ENCODE measurements at regions not wholly inside any gene's neighbourhood (a gene's known extent, or its start where the extent isn't known, plus 50 kb on each side); places are given as distances from the start of the nearest gene placed in this dataset.
"Not testable (repeated sequence)": the region's sequence is repeated elsewhere in the genome, so short reads cannot be mapped to it uniquely, and the experiment has no call there.

DNA sequence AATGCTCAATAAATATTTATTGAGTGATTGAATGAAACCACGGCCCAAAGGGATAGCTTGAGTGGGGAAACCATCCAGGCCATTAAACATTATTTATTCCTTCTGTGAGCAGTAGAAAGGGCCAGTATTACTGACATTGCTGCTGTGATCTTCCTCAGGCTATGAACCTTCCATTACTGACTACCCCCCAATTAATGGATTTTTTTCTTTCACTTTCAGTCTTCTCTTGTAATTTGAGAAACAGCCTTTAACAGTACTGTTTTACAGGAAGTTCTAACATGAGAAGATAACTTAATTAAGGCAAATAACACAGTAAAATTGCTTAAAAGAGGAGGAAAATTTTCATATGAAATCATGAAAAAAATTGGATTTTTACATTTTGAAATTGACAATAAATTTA lies 629.5 kb downstream of the TRHDE start:
- ATAC-seq = no peak
- H3K36me3 ChIP-seq (ENCODE audit: control insufficient read depth, insufficient read depth, low read length) = no peaks in the 10 kb centered on the region
- no peak for DNase-seq (ENCODE audit: low read depth, low spot score)
- no peak overlapping the region for H3K4me3 ChIP-seq (ENCODE audit: low read depth in 2 of 2, low read length in 2 of 2)
- intact Hi-C loops (cut with micrococcal nuclease; ENCODE audit: unreplicated experiment) = no loop called here
- in situ Hi-C loops (cut with HindIII; ENCODE audit: low pct_unique_long_range_greater_than_20kb, low sequenced_read_pairs) = no loop called here
- TF ChIP-seq, protein P1, sequence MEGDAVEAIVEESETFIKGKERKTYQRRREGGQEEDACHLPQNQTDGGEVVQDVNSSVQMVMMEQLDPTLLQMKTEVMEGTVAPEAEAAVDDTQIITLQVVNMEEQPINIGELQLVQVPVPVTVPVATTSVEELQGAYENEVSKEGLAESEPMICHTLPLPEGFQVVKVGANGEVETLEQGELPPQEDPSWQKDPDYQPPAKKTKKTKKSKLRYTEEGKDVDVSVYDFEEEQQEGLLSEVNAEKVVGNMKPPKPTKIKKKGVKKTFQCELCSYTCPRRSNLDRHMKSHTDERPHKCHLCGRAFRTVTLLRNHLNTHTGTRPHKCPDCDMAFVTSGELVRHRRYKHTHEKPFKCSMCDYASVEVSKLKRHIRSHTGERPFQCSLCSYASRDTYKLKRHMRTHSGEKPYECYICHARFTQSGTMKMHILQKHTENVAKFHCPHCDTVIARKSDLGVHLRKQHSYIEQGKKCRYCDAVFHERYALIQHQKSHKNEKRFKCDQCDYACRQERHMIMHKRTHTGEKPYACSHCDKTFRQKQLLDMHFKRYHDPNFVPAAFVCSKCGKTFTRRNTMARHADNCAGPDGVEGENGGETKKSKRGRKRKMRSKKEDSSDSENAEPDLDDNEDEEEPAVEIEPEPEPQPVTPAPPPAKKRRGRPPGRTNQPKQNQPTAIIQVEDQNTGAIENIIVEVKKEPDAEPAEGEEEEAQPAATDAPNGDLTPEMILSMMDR (IDR thresholded peaks at IDR 0.05) = no peak
- TF ChIP-seq POLR2AphosphoS5 (IDR thresholded peaks at IDR 0.05; ENCODE audit: low read depth, low read length) = no peak
- TF ChIP-seq, protein P2, sequence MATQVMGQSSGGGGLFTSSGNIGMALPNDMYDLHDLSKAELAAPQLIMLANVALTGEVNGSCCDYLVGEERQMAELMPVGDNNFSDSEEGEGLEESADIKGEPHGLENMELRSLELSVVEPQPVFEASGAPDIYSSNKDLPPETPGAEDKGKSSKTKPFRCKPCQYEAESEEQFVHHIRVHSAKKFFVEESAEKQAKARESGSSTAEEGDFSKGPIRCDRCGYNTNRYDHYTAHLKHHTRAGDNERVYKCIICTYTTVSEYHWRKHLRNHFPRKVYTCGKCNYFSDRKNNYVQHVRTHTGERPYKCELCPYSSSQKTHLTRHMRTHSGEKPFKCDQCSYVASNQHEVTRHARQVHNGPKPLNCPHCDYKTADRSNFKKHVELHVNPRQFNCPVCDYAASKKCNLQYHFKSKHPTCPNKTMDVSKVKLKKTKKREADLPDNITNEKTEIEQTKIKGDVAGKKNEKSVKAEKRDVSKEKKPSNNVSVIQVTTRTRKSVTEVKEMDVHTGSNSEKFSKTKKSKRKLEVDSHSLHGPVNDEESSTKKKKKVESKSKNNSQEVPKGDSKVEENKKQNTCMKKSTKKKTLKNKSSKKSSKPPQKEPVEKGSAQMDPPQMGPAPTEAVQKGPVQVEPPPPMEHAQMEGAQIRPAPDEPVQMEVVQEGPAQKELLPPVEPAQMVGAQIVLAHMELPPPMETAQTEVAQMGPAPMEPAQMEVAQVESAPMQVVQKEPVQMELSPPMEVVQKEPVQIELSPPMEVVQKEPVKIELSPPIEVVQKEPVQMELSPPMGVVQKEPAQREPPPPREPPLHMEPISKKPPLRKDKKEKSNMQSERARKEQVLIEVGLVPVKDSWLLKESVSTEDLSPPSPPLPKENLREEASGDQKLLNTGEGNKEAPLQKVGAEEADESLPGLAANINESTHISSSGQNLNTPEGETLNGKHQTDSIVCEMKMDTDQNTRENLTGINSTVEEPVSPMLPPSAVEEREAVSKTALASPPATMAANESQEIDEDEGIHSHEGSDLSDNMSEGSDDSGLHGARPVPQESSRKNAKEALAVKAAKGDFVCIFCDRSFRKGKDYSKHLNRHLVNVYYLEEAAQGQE (IDR thresholded peaks at IDR 0.05; ENCODE audit: insufficient read depth in 1 of 2, low read depth in 2 of 2, low read length in 1 of 2) = no peak
- TF ChIP-seq SIN3A (IDR thresholded peaks at IDR 0.05; ENCODE audit: borderline replicate concordance, insufficient read depth, low read depth, low read length) = no peak
- TF ChIP-seq TCF7L2 (IDR thresholded peaks at IDR 0.05; ENCODE audit: low read depth, low read length) = no peak
- no peaks in the 10 kb centered on the region for H3K27me3 ChIP-seq (ENCODE audit: control insufficient read depth, insufficient read depth, low read length)
- no TSS peak for BruUV-seq (replicated peaks)
- no peaks in the 10 kb centered on the region for H3K4me1 ChIP-seq (ENCODE audit: control insufficient read depth, insufficient read depth, low read length)
- ChIA-PET POLR2A (no interaction called here), CTCF (no interaction called here)
- no peak overlapping the region for H3K27ac ChIP-seq (ENCODE audit: low read length)
- no peaks in the 10 kb centered on the region for H3K9me3 ChIP-seq (ENCODE audit: control insufficient read depth, insufficient read depth, low read depth, low read length)

DNA sequence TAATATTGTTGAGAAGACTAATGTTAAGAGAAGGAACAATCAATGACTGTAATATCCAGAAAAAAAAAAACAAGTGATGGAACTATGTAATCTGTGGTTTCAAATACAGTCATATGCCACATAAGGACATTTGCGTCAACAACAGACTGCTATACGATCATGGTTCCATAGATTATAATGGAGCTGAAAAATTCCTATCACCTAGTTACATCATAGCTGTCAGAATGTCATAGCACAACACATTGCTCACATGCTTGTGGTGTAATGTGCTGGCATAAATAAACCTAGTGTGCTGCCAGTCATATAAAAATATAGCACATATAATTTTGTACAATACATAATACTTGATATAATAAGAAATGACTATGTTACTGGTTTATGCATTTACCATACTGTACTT lies 653.5 kb downstream of the TRHDE start:
- ChIA-PET CTCF (no interaction called here), POLR2A (no interaction called here)
- TF ChIP-seq, protein P2 (IDR thresholded peaks at IDR 0.05; ENCODE audit: insufficient read depth in 1 of 2, low read depth in 2 of 2, low read length in 1 of 2) = no peak
- no peak for TF ChIP-seq POLR2AphosphoS5 (IDR thresholded peaks at IDR 0.05; ENCODE audit: low read depth, low read length)
- Histone ChIP-seq H3K27ac (ENCODE audit: low read length) (no peak overlapping the region), H3K4me1 (ENCODE audit: control insufficient read depth, insufficient read depth, low read length) (no peaks in the 10 kb centered on the region), H3K4me3 (ENCODE audit: low read depth in 2 of 2, low read length in 2 of 2) (no peak overlapping the region), H3K27me3 (ENCODE audit: control insufficient read depth, insufficient read depth, low read length) (no peaks in the 10 kb centered on the region), H3K9me3 (ENCODE audit: control insufficient read depth, insufficient read depth, low read depth, low read length) (no peaks in the 10 kb centered on the region), H3K36me3 (ENCODE audit: control insufficient read depth, insufficient read depth, low read length) (no peaks in the 10 kb centered on the region)
- ATAC-seq (no peak), DNase-seq (ENCODE audit: low read depth, low spot score) (no peak)
- intact Hi-C loops (cut with micrococcal nuclease; ENCODE audit: unreplicated experiment) = no loop called here
- BruUV-seq (replicated peaks) = no TSS peak
- in situ Hi-C loops (cut with HindIII; ENCODE audit: low pct_unique_long_range_greater_than_20kb, low sequenced_read_pairs) = no loop called here

DNA sequence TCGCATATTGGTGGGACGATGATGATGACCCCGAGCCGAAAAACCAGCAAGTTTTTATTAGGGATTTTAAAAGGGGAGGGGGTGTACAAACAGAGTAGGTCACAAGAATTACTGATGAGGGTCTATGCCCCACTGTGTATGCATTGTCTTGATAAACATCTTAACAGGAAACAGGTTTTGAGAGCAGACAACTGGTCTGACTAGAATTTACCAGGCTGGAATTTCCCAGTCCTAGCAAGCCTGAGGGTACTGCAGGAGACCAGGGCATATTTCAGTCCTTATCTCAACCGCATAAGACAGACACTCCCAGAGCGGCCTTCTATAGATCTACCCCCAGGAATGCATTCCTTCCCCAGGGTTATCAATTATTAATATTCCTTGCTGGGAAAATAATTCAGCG lies 659.7 kb downstream of the TRHDE start:
- H3K9me3 ChIP-seq (ENCODE audit: control insufficient read depth, insufficient read depth, low read depth, low read length); DNase-seq (ENCODE audit: low read depth, low spot score); CTCF ChIA-PET; POLR2A ChIA-PET; H3K27ac ChIP-seq (ENCODE audit: low read length); H3K27me3 ChIP-seq (ENCODE audit: control insufficient read depth, insufficient read depth, low read length); H3K36me3 ChIP-seq (ENCODE audit: control insufficient read depth, insufficient read depth, low read length); H3K4me1 ChIP-seq (ENCODE audit: control insufficient read depth, insufficient read depth, low read length); ATAC-seq; in situ Hi-C loops (cut with HindIII; ENCODE audit: low pct_unique_long_range_greater_than_20kb, low sequenced_read_pairs); intact Hi-C loops (cut with micrococcal nuclease; ENCODE audit: unreplicated experiment); H3K4me3 ChIP-seq (ENCODE audit: low read depth in 2 of 2, low read length in 2 of 2); BruUV-seq (replicated peaks): not testable (repeated sequence)

All from Panc1 (cell line).